H7 (cell line): ENCODE measurements at regions not wholly inside any gene's neighbourhood (a gene's known extent, or its start where the extent isn't known, plus 50 kb on each side); places are given as distances from the start of the nearest gene placed in this dataset.

Source experiments
- DNase-seq: peaks from one replicate; pipeline ENCODE4 v3.0.0; 2012
- H3K27me3 ChIP-seq: 2 replicates; pipeline ENCODE4 v1.6.0; 2011; ENCODE audit warnings: mild to moderate bottlenecking, low read length; ENCODE audit not compliant: control insufficient read depth, insufficient read depth
- H3K36me3 ChIP-seq: replicated peaks from 2 replicates; pipeline ENCODE4 v1.5.1; 2011; ENCODE audit warnings: low read length; ENCODE audit not compliant: control insufficient read depth, insufficient read depth
- H3K4me3 ChIP-seq: 2 replicates; pipeline ENCODE4 v1.5.1; 2011; ENCODE audit warnings: low read depth, mild to moderate bottlenecking, control low read depth, low read length, moderate library complexity; ENCODE audit not compliant: insufficient read depth

DNA sequence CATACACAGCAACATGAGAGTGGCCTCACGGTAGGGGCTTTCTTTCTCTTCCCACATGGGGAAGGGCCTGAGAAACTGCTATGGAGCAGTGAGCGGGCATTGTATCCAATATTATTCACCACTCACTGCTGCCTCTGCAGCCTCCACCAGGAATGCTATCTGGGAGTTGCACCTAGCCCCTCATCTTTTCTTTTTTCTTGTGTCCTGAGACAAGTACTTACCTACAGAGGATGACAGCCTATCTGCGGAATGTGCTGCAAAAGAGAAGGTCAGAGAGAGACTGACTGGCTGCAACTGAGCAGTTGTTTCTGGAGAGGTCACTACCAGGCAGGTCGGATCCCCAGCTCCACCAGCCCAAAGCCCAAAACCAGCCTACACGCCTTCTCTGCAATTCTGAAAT is 52.1 kb upstream of the HTATIP2 start:
- Histone ChIP-seq H3K36me3 (no peaks in the 10 kb centered on the region), H3K4me3 (no peak overlapping the region), H3K27me3 (no peaks in the 10 kb centered on the region)
- DNase-seq: no peak

DNA sequence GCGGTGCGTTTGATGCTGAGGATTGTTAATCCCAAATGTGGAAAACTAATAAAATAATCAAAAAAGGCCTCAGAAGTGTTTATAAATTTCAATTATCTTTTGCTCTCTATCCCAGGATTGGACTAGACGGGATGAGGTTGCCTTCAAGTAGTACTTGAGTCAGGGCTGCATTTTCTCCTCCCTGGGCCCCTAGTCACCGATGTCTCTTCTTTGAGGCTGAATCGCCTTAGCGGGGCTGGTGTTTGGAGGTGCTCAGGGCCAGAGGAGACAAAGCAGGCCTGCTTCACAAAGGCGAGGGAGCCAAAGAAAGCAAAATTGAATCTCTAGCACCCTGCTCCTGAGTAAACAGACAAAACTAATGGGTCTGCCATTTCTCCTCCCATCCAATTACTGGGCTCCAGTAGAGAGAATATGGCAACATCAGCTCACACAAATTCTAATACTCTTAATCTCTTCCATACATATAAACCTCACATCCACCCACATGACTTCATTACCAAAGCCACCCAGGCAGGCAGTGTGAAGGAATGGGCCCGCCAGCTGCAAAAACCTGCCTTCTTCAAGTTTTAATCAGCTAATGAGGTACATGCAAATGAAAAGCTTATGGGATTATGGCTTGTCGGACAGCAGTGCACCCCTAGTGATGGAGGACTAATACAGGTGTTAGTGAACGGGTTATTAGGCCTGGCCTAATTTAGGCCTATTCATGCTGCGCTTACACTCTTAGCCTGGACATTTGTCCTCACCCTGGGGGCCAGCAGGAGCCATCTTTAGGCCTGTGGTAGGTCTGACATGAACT is 52.7 kb upstream of the HTATIP2 start:
- Histone ChIP-seq H3K27me3 (no peaks in the 10 kb centered on the region), H3K36me3 (no peaks in the 10 kb centered on the region), H3K4me3 (no peak overlapping the region)
- DNase-seq: no peak

DNA sequence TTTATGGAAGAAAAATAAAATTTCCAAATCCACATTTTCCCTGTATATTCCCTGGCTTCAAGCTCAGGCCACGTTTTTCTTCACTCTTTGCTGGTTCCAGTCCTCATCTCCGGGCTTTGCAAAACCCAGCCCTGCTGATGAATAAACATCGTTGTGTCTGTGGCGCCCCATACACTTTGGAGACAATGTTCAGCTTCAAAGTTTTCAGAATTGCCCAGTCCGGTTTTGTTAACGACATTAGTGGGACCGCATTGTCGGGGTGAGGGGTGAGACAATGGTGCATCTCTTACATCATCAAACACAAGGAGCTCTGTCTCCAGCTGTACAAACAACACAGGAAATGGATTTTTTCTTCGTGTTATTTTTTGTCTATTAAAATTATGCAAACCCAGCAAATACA is 53.4 kb upstream of the HTATIP2 start:
- Histone ChIP-seq H3K4me3 (no peak overlapping the region), H3K36me3 (no peaks in the 10 kb centered on the region), H3K27me3 (no peaks in the 10 kb centered on the region)
- DNase-seq: no peak

DNA sequence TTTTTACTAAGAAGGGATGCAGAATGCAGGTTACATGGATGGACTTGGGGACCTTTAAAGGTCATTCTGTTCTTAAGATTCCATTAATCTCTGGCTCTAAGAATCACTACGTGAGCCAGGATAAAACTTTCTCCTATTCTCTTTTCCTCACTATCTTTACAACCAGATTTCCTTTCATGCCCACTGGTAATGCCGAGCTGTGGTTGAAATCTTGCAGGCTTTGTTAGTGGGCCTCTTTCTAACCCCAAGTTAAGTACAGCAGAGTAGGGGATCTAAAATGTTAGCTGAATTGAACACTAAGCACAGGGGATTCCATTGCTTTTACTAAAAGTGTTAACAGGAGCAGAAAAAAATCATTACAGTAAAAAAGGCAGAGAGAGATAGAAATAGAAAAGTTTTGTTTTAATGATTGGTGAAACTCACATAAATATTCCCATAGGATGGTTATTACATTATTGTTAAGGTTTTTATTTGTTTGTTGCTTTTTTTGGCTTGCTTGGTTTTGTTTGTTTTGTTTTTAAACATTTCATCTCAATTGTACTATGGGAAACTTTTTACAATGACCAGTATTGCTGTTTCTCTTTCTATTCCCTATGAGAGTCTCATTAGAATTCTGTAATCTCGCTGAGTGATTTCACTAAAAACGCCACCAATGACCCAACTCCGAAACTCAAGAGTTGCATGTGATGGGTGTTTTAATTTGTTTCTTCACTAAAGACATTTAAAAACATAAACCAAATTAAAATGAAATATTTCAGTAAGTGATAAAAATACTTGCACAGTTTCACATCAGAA is 54.1 kb upstream of the HTATIP2 start:
- Histone ChIP-seq H3K4me3 (no peak overlapping the region), H3K36me3 (no peaks in the 10 kb centered on the region), H3K27me3 (no peaks in the 10 kb centered on the region)
- no peak for DNase-seq

DNA sequence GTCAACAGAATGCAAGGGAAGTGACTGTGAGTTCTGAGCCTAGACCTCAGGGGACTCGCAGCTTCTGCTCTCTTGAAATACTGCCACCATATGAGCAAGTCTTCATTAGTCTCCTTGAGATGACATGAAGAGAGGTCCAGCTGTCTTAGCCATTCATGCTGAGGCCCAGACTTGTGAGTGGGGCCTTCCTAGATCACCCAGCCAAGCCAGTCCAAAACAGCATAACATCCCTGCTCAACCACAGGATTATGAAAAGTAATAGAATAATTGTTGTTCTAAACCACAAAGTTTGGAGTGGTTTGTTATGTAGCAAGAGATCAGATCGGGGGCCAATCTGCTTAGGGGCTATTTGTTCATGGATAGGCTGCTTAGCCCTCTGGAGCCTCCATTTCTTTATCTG is 54.9 kb upstream of the HTATIP2 start:
- H3K27me3 ChIP-seq: no peaks in the 10 kb centered on the region
- H3K4me3 ChIP-seq: no peak overlapping the region
- H3K36me3 ChIP-seq: no peaks in the 10 kb centered on the region
- no peak for DNase-seq

DNA sequence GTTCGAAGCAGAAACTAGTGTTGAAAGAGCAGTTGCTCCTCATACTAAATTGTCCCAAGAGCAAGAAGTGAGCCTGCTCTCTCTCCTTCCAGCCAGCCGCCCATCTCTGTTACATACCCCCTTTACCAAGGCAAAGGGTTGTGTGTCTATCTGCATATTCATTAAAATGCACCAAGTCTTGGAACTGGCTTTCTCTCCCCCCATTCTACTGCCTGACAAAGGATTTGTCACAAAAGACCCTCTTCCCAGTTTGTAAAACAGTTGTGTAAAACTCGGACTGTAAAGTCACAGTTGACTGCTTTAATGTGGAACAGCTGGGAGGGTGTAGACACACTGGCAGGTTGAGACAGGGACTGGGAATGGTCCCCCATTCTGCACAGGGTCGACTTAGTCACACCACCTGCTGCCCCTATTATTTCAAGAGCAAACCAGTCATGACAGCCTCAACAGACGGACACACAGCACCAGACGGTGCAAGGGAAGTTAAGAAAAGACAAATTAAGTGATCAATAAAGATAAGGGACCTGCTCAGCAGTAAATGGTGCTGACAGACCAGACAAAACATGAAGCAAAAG is 60.0 kb upstream of the HTATIP2 start:
- H3K4me3 ChIP-seq: no peak overlapping the region
- H3K27me3 ChIP-seq: no peaks in the 10 kb centered on the region
- H3K36me3 ChIP-seq: no peaks in the 10 kb centered on the region
- DNase-seq: no peak

DNA sequence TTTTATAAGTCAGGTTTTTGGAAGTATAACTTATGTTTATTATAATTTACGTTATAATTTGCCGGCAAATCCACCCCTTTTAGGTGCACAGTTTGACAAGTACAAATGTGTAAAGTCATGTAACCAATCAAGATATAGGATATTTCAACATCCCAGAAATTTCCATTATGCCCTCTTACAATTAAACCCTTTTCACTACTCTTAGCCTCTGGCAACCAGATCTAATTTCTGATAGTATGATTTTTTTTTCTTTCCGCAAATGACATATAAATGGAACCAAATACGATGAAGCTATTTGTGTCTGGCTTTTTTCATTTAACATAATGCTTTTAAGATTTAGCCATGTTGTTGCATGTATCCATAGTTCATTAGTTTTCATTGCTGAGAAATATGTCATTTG is 69.5 kb upstream of the HTATIP2 start:
- Histone ChIP-seq H3K27me3 (no peaks in the 10 kb centered on the region), H3K36me3 (no peaks in the 10 kb centered on the region)

DNA sequence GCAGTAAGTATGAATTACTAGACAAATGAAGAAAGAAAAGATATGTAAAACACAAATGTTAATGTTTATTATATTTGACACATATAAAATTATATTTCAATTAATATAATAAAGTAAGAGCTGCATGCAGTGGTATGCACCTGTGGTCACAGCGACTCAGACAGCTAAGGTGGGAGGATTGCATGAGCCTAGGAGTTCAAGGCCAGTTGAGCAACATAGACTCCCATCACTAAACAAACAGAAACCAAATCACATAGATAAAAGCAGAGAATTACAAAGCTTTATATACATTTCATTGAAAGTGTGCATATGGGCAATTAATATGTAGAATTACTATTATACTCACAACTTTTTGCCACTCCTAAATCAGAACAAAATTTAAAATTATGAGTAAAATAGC is 70.0 kb upstream of the HTATIP2 start:
- no peak for DNase-seq
- no peaks in the 10 kb centered on the region for H3K27me3 ChIP-seq
- H3K4me3 ChIP-seq: no peak overlapping the region
- no peaks in the 10 kb centered on the region for H3K36me3 ChIP-seq

More for the DNA sequence above, 69.5 kb upstream of the HTATIP2 start:
- H3K4me3 ChIP-seq: no peak overlapping the region
- DNase-seq: no peak

DNA sequence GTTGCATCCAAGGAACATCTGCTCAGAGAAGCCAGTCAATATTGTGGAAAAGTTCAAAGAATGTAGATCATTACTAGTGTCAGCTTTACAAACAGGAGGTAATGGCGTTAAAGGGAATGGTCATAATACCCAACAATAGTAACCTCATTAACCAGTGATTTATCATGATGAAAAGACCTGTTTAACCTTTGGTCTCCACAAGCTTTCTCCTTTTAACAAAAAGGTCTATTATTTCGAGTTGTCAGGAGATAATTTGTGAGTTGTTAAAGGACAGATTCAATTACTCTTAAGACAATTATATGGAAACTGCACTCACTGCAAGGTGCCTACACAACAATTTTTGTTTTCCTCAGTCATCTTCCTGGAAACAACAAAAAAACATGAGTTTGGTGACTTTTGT is 73.8 kb upstream of the HTATIP2 start:
- DNase-seq: no peak
- Histone ChIP-seq H3K27me3 (no peaks in the 10 kb centered on the region), H3K36me3 (no peaks in the 10 kb centered on the region), H3K4me3 (no peak overlapping the region)

DNA sequence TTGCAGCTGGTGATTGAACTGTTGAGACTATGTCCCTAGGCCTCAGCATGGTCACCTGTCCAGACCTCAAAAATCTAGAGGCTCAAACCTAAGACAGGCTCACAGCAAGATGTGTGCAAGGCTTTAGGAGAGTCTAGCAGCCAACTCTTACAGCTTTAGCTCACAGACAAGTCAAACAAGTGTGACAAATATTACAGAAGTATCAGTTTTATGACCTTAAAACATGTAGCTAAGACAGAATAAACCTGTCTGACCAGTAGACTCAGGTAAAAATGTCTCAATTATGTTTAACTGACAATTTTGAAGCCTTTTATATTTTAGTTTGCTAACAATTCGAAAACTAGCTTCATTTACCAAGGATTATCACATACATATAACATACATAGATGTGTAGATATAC is 80.0 kb upstream of the HTATIP2 start:
- no peak for DNase-seq
- no peaks in the 10 kb centered on the region for H3K36me3 ChIP-seq
- no peaks in the 10 kb centered on the region for H3K27me3 ChIP-seq
- H3K4me3 ChIP-seq: no peak overlapping the region

DNA sequence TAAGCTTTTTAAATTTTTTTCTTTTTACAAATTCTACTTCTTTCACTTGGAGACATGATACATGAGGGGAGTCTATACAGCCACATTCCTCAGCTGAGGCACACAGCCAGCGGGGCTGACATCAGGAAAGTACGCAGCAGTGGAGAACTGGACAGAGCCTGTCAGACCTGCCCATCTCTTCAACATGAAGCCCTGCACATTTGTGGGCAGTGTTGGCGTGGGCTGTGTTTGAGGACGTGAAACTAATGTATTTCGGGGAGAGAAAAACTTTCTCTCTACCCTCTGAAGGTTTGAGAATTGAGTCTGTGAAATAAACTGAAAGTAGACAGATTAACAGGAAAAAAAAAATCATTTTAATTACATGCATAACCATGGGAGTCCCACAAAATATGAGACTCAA is 84.8 kb upstream of the HTATIP2 start:
- Histone ChIP-seq H3K36me3 (no peaks in the 10 kb centered on the region), H3K4me3 (no peak overlapping the region), H3K27me3 (no peaks in the 10 kb centered on the region)
- DNase-seq: peak; percentile 6

DNA sequence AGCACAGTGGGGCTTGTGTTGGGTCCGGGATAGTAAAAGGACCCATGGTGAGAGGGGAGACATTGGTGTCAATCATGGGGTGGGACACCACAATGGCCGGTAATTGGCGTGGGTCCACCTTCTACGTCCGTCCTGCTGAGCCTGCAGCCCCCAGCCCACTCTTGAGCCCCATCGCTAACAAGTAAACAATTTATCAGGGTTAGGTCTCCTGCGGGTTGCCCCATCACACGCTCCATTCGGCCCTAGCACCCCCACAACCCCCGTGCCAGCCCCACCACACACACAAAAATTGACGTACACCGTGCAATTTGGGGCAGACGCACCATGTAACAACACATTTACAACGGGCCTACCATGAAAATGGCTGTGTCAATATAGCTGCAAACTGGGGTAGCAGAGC is 86.5 kb upstream of the HTATIP2 start:
- DNase-seq: no peak

DNA sequence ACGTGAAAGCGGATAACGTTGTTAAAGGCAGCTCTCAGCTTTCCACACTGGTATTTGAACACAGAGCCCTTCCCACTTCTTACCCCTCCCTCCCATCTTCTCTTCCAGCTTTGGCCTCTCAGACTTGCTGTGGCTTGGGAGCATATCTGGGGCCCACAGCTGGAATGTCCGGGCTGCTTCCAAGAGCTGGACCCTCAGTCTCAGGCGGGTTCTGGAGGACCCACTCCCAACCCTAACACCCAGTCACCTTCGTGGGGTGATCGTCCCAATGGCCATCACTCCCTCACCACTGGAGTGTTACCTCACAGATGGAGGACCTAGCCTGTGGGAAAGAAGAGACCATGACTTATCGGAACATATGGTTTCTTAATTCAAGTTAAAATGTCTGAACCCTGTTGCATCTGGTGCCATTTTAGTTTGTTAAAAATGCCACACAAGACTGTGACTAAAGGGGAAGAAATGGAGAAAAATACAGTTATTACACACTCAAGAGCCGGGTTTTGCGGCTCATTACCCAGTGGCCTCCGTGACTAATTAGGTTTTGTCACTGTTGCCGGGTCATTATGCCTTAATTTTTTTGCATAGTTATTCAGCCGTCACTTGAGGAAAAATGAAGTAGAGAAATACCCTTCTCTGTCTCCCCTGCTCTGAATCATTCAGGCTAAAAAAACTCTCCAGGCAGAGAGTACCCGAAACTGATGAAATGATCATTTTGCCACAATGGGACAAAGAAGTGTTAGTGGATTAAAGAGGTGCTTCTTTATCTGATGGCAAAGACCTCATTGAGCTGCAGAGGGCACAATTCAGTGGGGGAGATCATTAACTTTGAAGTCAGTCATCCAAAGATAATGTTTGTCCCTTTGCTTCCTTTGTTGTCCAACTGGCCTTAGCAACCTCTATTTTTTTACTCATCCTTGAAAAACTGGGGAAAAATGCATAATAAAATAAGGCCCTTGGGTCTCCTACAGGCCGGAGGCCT is 87.2 kb upstream of the HTATIP2 start:
- DNase-seq: no peak
- Histone ChIP-seq H3K27me3 (no peaks in the 10 kb centered on the region), H3K4me3 (no peak overlapping the region), H3K36me3 (no peaks in the 10 kb centered on the region)

More for the DNA sequence above, 86.5 kb upstream of the HTATIP2 start:
- Histone ChIP-seq H3K27me3 (no peaks in the 10 kb centered on the region), H3K36me3 (no peaks in the 10 kb centered on the region), H3K4me3 (no peak overlapping the region)

DNA sequence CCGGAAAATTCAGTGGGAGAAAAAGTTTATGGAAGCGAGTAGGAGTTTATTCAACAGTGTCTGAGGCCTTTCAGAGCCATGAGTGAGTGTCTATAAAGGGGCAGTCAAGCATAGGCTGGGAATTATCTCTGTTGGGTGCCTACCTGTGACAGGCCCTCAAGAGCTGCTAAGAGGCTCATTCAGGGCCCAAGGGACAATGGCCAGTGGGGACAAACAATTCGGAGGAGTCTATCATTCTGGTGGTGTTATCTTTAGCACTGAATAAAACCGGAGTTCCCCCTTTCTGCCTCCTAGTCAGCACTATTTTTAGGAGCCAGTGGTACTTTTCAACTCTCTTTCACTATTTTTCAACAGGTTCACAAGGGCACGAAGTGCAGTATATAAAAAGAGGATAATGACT is 89.5 kb upstream of the HTATIP2 start:
- no peak for DNase-seq
- no peaks in the 10 kb centered on the region for H3K27me3 ChIP-seq
- no peak overlapping the region for H3K4me3 ChIP-seq
- H3K36me3 ChIP-seq: no peaks in the 10 kb centered on the region
